GM12878 (cell line): ENCODE measurements at regions not wholly inside any gene's neighbourhood (a gene's known extent, or its start where the extent isn't known, plus 50 kb on each side); places are given as distances from the start of the nearest gene placed in this dataset.

Source experiments
- ATAC-seq: fragments of 200-7000 bp; cut with Tn5 transposase; 3 replicates; pipeline ENCODE4 v1.9.1; 2020; ENCODE audit warnings: mild to moderate bottlenecking, moderate library complexity
- BruUV-seq: library from RNA; stranded (reverse); fragments of 400-500 nt; replicated peaks from 2 replicates; lab custom pipeline; 2021; lab: Mats Ljungman, UMichigan
- CTCF ChIA-PET: fragments of 300-600 bp; sonication (Branson Sonifier 250); formaldehyde crosslinking; extraction: SDS; loops from one replicate; lab custom pipeline; 2021; ENCODE audit warnings: inconsistent platforms; lab: Yijun Ruan, JAX
- POLR2A ChIA-PET: fragments of 350-600 bp; formaldehyde crosslinking; extraction: SDS; loops from one replicate; lab custom pipeline; 2021; ENCODE audit warnings: inconsistent platforms; lab: Charles Lee
- RAD21 ChIA-PET: fragments of 300-600 bp; sonication (Branson Sonifier 250); formaldehyde crosslinking; loops from one replicate; lab custom pipeline; 2023; ENCODE audit warnings: antibody characterized with exemption; ENCODE audit not compliant: unreplicated experiment; lab: Charles Lee
- SMC1A ChIA-PET: fragments of 300-600 bp; sonication (Branson Sonifier 250); formaldehyde crosslinking; loops from one replicate; lab custom pipeline; 2023; ENCODE audit not compliant: unreplicated experiment, uncharacterized antibody; lab: Charles Lee
- DNase-seq: peaks from one replicate; pipeline ENCODE4 v3.0.0-alpha.2; 2011; ENCODE audit warnings: low read depth, low spot score
- FAIRE-seq: peaks from 3 replicates; lab custom pipeline; 2011; peaks lifted over from hg19 to GRCh38; lab: Jason Lieb, UNC
- H2AFZ ChIP-seq: 2 replicates; pipeline ENCODE4 v1.6.0; 2011; ENCODE audit warnings: low read depth, low read length, control low read depth; ENCODE audit not compliant: control insufficient read depth
- H3K27ac ChIP-seq: 2 replicates; pipeline ENCODE4 v1.5.1; 2011; ENCODE audit warnings: control low read depth; ENCODE audit not compliant: control insufficient read depth, insufficient read depth
- H3K27me3 ChIP-seq, 2 experiments: replicated peaks in 1 of 2; 2 replicates each; pipeline versions ENCODE4 v1.6.0 to v1.6.1; 2011; ENCODE audit warnings: low read length in 1 of 2; ENCODE audit not compliant: control insufficient read depth in 2 of 2, insufficient read depth in 2 of 2
- H3K36me3 ChIP-seq, 2 experiments: 2 replicates each; pipeline ENCODE4 v1.5.1; 2011; ENCODE audit warnings: low read length in 1 of 2; ENCODE audit not compliant: control insufficient read depth in 2 of 2, insufficient read depth in 2 of 2
- H3K4me1 ChIP-seq: 2 replicates; pipeline ENCODE4 v1.6.1; 2011; ENCODE audit warnings: mild to moderate bottlenecking, low read length, moderate library complexity, mixed read lengths; ENCODE audit not compliant: control insufficient read depth, insufficient read depth
- H3K4me2 ChIP-seq: 2 replicates; pipeline ENCODE4 v1.6.0; 2011; ENCODE audit warnings: control low read depth; ENCODE audit not compliant: control insufficient read depth, insufficient read depth
- H3K4me3 ChIP-seq: fragments of 200-600 bp; sonication (generic); 2 replicates; pipeline ENCODE4 v1.5.1; 2016
- H3K79me2 ChIP-seq: 2 replicates; pipeline ENCODE4 v1.6.0; 2011; ENCODE audit warnings: low read length; ENCODE audit not compliant: control insufficient read depth, insufficient read depth
- H3K9ac ChIP-seq: 2 replicates; pipeline ENCODE4 v1.8.0; 2011; ENCODE audit warnings: low read length, control low read depth, mixed read lengths; ENCODE audit not compliant: control insufficient read depth, insufficient read depth
- H3K9me3 ChIP-seq: replicated peaks from 3 replicates; pipeline ENCODE4 v1.5.1; 2011; ENCODE audit warnings: mild to moderate bottlenecking, low read length; ENCODE audit not compliant: control insufficient read depth, insufficient read depth
- H4K20me1 ChIP-seq: 2 replicates; pipeline ENCODE4 v1.6.0; 2011; ENCODE audit not compliant: control insufficient read depth, insufficient read depth
- ASH2L ChIP-seq: fragments of 300-600, 200-600 bp; sonication (generic); IDR thresholded peaks from 2 replicates; pipeline ENCODE4 v1.6.1; 2017; ENCODE audit warnings: low read depth, mild to moderate bottlenecking, borderline replicate concordance
- ATF7 ChIP-seq: fragments of 450-650 bp; IDR thresholded peaks from 2 replicates; pipeline ENCODE4 v1.6.1; 2016; ENCODE audit warnings: low read depth, mild to moderate bottlenecking
- CBX5 ChIP-seq: sonication (generic); IDR thresholded peaks from 2 replicates; pipeline ENCODE4 v1.6.1; 2016; ENCODE audit warnings: low read depth, moderate library complexity, mild to moderate bottlenecking, inconsistent platforms
- GABPA ChIP-seq: IDR thresholded peaks from 2 replicates; pipeline ENCODE4 v1.6.1; 2014; ENCODE audit warnings: antibody characterized with exemption, low read depth, mild to moderate bottlenecking, inconsistent platforms
- HDGF ChIP-seq: fragments of 450-650 bp; IDR thresholded peaks from 2 replicates; pipeline ENCODE4 v1.6.1; 2016; ENCODE audit warnings: antibody characterized with exemption
- KDM1A ChIP-seq: fragments of 200-600 bp; sonication (generic); IDR thresholded peaks from 2 replicates; pipeline ENCODE4 v1.6.1; 2016; ENCODE audit warnings: borderline replicate concordance
- NR2C2 ChIP-seq: IDR thresholded peaks from 2 replicates; pipeline ENCODE4 v1.6.1; 2011; ENCODE audit warnings: borderline replicate concordance, low read depth; ENCODE audit not compliant: control insufficient read depth, insufficient read length
- POU2F2 ChIP-seq: IDR thresholded peaks from 3 replicates; pipeline ENCODE4 v1.6.1; 2011; ENCODE audit warnings: low read depth, mild to moderate bottlenecking, low read length, borderline replicate concordance
- RB1 ChIP-seq: fragments of 450-650 bp; formaldehyde crosslinking; IDR thresholded peaks from 2 replicates; pipeline ENCODE4 v1.6.1; 2017; ENCODE audit warnings: mild to moderate bottlenecking, borderline replicate concordance
- RCOR1 ChIP-seq: conservative IDR thresholded peaks from 2 replicates; pipeline ENCODE4 v1.6.1; 2012; ENCODE audit warnings: low read depth, low read length, improper control_type of control experiment
- RELB ChIP-seq: fragments of 450-650 bp; IDR thresholded peaks from 2 replicates; pipeline ENCODE4 v1.6.1; 2017; ENCODE audit warnings: low read depth, mild to moderate bottlenecking, moderate library complexity
- SIN3A ChIP-seq: IDR thresholded peaks from 2 replicates; pipeline ENCODE4 v1.6.1; 2012; ENCODE audit warnings: low read depth, low read length, improper control_type of control experiment
- SREBF1 ChIP-seq: IDR thresholded peaks from 2 replicates; pipeline ENCODE4 v1.6.1; 2012; ENCODE audit warnings: mild to moderate bottlenecking, low read length
- SRF ChIP-seq, 2 experiments: IDR thresholded peaks; 2 replicates each; pipeline ENCODE4 v1.6.1; 2011; ENCODE audit warnings: low read depth in 2 of 2, low read length in 2 of 2, mild to moderate bottlenecking in 1 of 2, moderate library complexity in 1 of 2
- TBL1XR1 ChIP-seq: IDR thresholded peaks from 2 replicates; pipeline ENCODE4 v1.6.1; 2012; ENCODE audit warnings: low read depth, low read length, improper control_type of control experiment
- TCF3 ChIP-seq: IDR thresholded peaks from 2 replicates; pipeline ENCODE4 v1.6.1; 2012; ENCODE audit warnings: low read depth, mild to moderate bottlenecking, low read length, borderline replicate concordance; ENCODE audit not compliant: insufficient read depth
- ZBTB4 ChIP-seq: fragments of 450-650 bp; formaldehyde crosslinking; IDR thresholded peaks from 2 replicates; pipeline ENCODE4 v1.4.0; 2022; ENCODE audit warnings: mild to moderate bottlenecking, moderate library complexity
- ZNF24 ChIP-seq: fragments of 450-650 bp; IDR thresholded peaks from 2 replicates; pipeline ENCODE4 v1.6.1; 2017; ENCODE audit warnings: antibody characterized with exemption, mild to moderate bottlenecking
- ZSCAN29 ChIP-seq: fragments of 450-650 bp; IDR thresholded peaks from 2 replicates; pipeline ENCODE4 v1.6.1; 2017; ENCODE audit warnings: mild to moderate bottlenecking, moderate library complexity
- in situ Hi-C: fragments of 300-500 bp; cut with MboI; formaldehyde crosslinking; loops from 9 replicates; pipeline ENCODE4 v1.14.3; 2018; ENCODE audit warnings: mixed read lengths
- intact Hi-C: fragments of 100-400 bp; cut with micrococcal nuclease; formaldehyde crosslinking; loops from one replicate; pipeline ENCODE4 v1.14.2; 2022; ENCODE audit not compliant: unreplicated experiment
- TF ChIP-seq, protein P1 (sequence below): IDR thresholded peaks from 2 replicates; pipeline ENCODE4 v1.6.1; 2012; ENCODE audit warnings: low read depth, low read length, improper control_type of control experiment

GRCh38 chr5:5741418-5741817 lies 318.9 kb downstream of the ICE1 start:
- no peak for DNase-seq
- Histone ChIP-seq H3K36me3 (no peaks in the 10 kb centered on the region), H3K9ac (no peak overlapping the region), H3K27me3 (no peaks in the 10 kb centered on the region), H2AFZ (no peak overlapping the region), H3K27ac (no peak overlapping the region), H3K79me2 (no peaks in the 10 kb centered on the region), H4K20me1 (no peaks in the 10 kb centered on the region), H3K4me2 (no peak overlapping the region), H3K4me3 (no peak overlapping the region), H3K9me3 (peaks cover 4% of the 10 kb centered on the region; the same call in 2 of the 3 replicates), H3K4me1 (peaks cover 5% of the 10 kb centered on the region; the same call in 1 of the 2 replicates)
- no peak for ATAC-seq
- ChIA-PET POLR2A (no interaction called here), CTCF (no interaction called here), SMC1A (no interaction called here), RAD21 (no interaction called here)
- intact Hi-C loops (no loop called here), in situ Hi-C loops (no loop called here)
- FAIRE-seq: no peak
- no TSS peak for BruUV-seq
- TF ChIP-seq ZSCAN29 (no peak), ATF7 (no peak), KDM1A (no peak), HDGF (no peak), ZNF24 (no peak), SIN3A (no peak), ASH2L (no peak), GABPA (no peak), SRF (IDR thresholded peaks at IDR 0.05; ENCODE audit: low read depth in 2 of 2, low read length in 2 of 2) (no peak), TBL1XR1 (no peak), POU2F2 (no peak), CBX5 (no peak), TCF3 (no peak), RELB (no peak), RB1 (no peak), RCOR1 (no peak), SREBF1 (no peak), ZBTB4 (no peak), NR2C2 (no peak)
- TF ChIP-seq, protein P1, sequence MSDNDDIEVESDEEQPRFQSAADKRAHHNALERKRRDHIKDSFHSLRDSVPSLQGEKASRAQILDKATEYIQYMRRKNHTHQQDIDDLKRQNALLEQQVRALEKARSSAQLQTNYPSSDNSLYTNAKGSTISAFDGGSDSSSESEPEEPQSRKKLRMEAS: no peak
